ENCODE measurements at regions not wholly inside any gene's neighbourhood (a gene's known extent, or its start where the extent isn't known, plus 50 kb on each side); places are given as distances from the start of the nearest gene placed in this dataset.

DNA sequence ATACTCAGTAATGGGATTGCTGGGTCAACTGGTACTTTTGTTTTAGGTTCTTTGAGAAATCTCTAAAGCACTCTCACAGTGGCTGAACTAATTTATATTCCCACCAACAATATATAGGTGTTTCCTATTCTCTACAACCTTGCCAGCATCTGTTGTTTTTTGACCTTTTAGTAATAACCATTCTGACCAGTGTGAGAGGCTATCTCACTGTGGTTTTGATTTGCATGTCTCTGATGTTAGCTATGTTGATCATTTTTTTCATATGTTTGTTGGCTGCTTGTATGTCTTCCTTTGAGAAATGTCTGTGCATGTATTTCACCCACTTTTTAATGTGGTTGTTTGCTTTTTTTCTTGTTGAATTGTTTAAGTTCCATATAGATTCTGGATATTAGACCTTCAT is 98.2 kb upstream of the DCBLD2 start:
- TF ChIP-seq, protein P1, sequence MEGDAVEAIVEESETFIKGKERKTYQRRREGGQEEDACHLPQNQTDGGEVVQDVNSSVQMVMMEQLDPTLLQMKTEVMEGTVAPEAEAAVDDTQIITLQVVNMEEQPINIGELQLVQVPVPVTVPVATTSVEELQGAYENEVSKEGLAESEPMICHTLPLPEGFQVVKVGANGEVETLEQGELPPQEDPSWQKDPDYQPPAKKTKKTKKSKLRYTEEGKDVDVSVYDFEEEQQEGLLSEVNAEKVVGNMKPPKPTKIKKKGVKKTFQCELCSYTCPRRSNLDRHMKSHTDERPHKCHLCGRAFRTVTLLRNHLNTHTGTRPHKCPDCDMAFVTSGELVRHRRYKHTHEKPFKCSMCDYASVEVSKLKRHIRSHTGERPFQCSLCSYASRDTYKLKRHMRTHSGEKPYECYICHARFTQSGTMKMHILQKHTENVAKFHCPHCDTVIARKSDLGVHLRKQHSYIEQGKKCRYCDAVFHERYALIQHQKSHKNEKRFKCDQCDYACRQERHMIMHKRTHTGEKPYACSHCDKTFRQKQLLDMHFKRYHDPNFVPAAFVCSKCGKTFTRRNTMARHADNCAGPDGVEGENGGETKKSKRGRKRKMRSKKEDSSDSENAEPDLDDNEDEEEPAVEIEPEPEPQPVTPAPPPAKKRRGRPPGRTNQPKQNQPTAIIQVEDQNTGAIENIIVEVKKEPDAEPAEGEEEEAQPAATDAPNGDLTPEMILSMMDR (conservative IDR thresholded peaks at IDR 0.05; ENCODE audit: low read length), result no peak
- no peak for TF ChIP-seq EZH2phosphoT487 (IDR thresholded peaks at IDR 0.05; ENCODE audit: borderline replicate concordance, low read depth, low read length)
